H9 (cell line): ENCODE measurements at regions not wholly inside any gene's neighbourhood (a gene's known extent, or its start where the extent isn't known, plus 50 kb on each side); places are given as distances from the start of the nearest gene placed in this dataset.

ENCODE experiments used
- DNase-seq: peaks from one replicate; pipeline ENCODE4 v3.0.0-alpha.2; 2017
- H2AFZ ChIP-seq: one replicate; pipeline ENCODE4 v1.6.1; 2013; ENCODE audit warnings: mild to moderate bottlenecking, low read length, control low read depth, moderate library complexity
- H2AK5ac ChIP-seq: 2 replicates; pipeline ENCODE4 v1.6.1; 2013; ENCODE audit warnings: low read length, control low read depth, mixed read lengths; ENCODE audit not compliant: insufficient read length
- H2BK120ac ChIP-seq: one replicate; pipeline ENCODE4 v1.6.1; 2013; ENCODE audit warnings: low read depth, mild to moderate bottlenecking, low read length, control low read depth, inconsistent platforms; ENCODE audit not compliant: poor library complexity, severe bottlenecking
- H2BK12ac ChIP-seq: 2 replicates; pipeline ENCODE4 v1.6.1; 2013; ENCODE audit warnings: low read length, control low read depth, mixed read lengths, low read depth; ENCODE audit not compliant: insufficient read length
- H2BK15ac ChIP-seq: 2 replicates; pipeline ENCODE4 v1.6.1; 2013; ENCODE audit warnings: low read depth, low read length, control low read depth
- H2BK20ac ChIP-seq: one replicate; pipeline ENCODE4 v1.6.1; 2013; ENCODE audit warnings: low read depth, mild to moderate bottlenecking, low read length, control low read depth, inconsistent platforms; ENCODE audit not compliant: poor library complexity, severe bottlenecking
- H2BK5ac ChIP-seq: 2 replicates; pipeline ENCODE4 v1.6.1; 2013; ENCODE audit warnings: low read length, control low read depth, mixed read lengths; ENCODE audit not compliant: insufficient read length
- H3K14ac ChIP-seq: 2 replicates; pipeline ENCODE4 v1.6.1; 2013; ENCODE audit warnings: low read length, control low read depth; ENCODE audit not compliant: insufficient read depth
- H3K18ac ChIP-seq: 2 replicates; pipeline ENCODE4 v1.6.1; 2013; ENCODE audit warnings: low read depth, mild to moderate bottlenecking, mixed read lengths, low read length, control low read depth; ENCODE audit not compliant: insufficient read length
- H3K23ac ChIP-seq: 2 replicates; pipeline ENCODE4 v1.6.1; 2013; ENCODE audit warnings: low read length, control low read depth, mixed read lengths, low read depth; ENCODE audit not compliant: insufficient read length
- H3K23me2 ChIP-seq: 2 replicates; pipeline ENCODE4 v1.6.1; 2013; ENCODE audit warnings: low read depth, mild to moderate bottlenecking, mixed read lengths, low read length, control low read depth; ENCODE audit not compliant: insufficient read length, poor library complexity, severe bottlenecking
- H3K27ac ChIP-seq: 2 replicates; pipeline ENCODE4 v1.5.1; 2013; ENCODE audit warnings: low read length, control low read depth, mixed read lengths, low read depth; ENCODE audit not compliant: insufficient read length
- H3K27me3 ChIP-seq: 2 replicates; pipeline ENCODE4 v1.6.1; 2013; ENCODE audit warnings: low read length, control low read depth, inconsistent platforms; ENCODE audit not compliant: insufficient read depth
- H3K4ac ChIP-seq: 2 replicates; pipeline ENCODE4 v1.6.1; 2013; ENCODE audit warnings: low read depth, mild to moderate bottlenecking, control low read depth, inconsistent platforms, low read length, moderate library complexity
- H3K4me1 ChIP-seq: 2 replicates; pipeline ENCODE4 v1.6.1; 2013; ENCODE audit warnings: low read length, control low read depth, inconsistent platforms; ENCODE audit not compliant: insufficient read depth
- H3K4me2 ChIP-seq: 2 replicates; pipeline ENCODE4 v1.6.1; 2013; ENCODE audit warnings: low read length, control low read depth, mixed read lengths; ENCODE audit not compliant: insufficient read length, insufficient read depth
- H3K56ac ChIP-seq: 2 replicates; pipeline ENCODE4 v1.6.1; 2013; ENCODE audit warnings: low read depth, mild to moderate bottlenecking, mixed read lengths, low read length, control low read depth; ENCODE audit not compliant: insufficient read length
- H3K79me1 ChIP-seq: 2 replicates; pipeline ENCODE4 v1.6.1; 2013; ENCODE audit warnings: low read depth, mild to moderate bottlenecking, moderate library complexity, low read length, control low read depth, inconsistent platforms; ENCODE audit not compliant: insufficient read depth, poor library complexity, severe bottlenecking
- H3K79me2 ChIP-seq: 2 replicates; pipeline ENCODE4 v1.6.1; 2013; ENCODE audit warnings: low read length, control low read depth, inconsistent platforms; ENCODE audit not compliant: insufficient read depth
- H3K9ac ChIP-seq: 2 replicates; pipeline ENCODE4 v1.6.1; 2013; ENCODE audit warnings: low read length, control low read depth, mixed read lengths; ENCODE audit not compliant: insufficient read length; ENCODE audit errors: extremely low read depth
- H3K9me3 ChIP-seq: one replicate; pipeline ENCODE4 v1.6.1; 2013; ENCODE audit warnings: low read depth, low read length, inconsistent platforms; ENCODE audit not compliant: control insufficient read depth
- H3T11ph ChIP-seq: one replicate; pipeline ENCODE4 v1.6.1; 2013; ENCODE audit warnings: mild to moderate bottlenecking, low read length, control low read depth, inconsistent platforms
- H4K20me1 ChIP-seq: one replicate; pipeline ENCODE4 v1.6.1; 2013; ENCODE audit not compliant: control insufficient read depth, insufficient read length, insufficient read depth
- H4K5ac ChIP-seq: 2 replicates; pipeline ENCODE4 v1.6.1; 2013; ENCODE audit warnings: low read depth, mild to moderate bottlenecking, mixed read lengths, low read length, control low read depth; ENCODE audit not compliant: insufficient read length
- H4K8ac ChIP-seq: replicated peaks from 2 replicates; pipeline ENCODE4 v1.6.1; 2013; ENCODE audit warnings: low read length, control low read depth, mixed read lengths, low read depth; ENCODE audit not compliant: insufficient read length
- H4K91ac ChIP-seq: 2 replicates; pipeline ENCODE4 v1.6.1; 2013; ENCODE audit warnings: low read depth, mild to moderate bottlenecking, moderate library complexity, mixed read lengths, low read length, control low read depth; ENCODE audit not compliant: insufficient read length
- H3K27ac Mint-ChIP-seq, 3 experiments: 2 replicates in 2 of 3; 3 replicates in 1 of 3; pipeline ENCODE4 v1.8.0; 2020 to 2021; ENCODE audit warnings: mixed read lengths in 3 of 3, mild to moderate bottlenecking in 1 of 3, moderate library complexity in 1 of 3
- H3K27me3 Mint-ChIP-seq: 2 replicates; pipeline ENCODE4 v1.8.0; 2021; ENCODE audit warnings: low read depth, mild to moderate bottlenecking, moderate library complexity, mixed read lengths
- H3K36me3 Mint-ChIP-seq, 3 experiments: 2 replicates in 2 of 3; 3 replicates in 1 of 3; pipeline ENCODE4 v1.8.0; 2020 to 2021; ENCODE audit warnings: low read depth in 3 of 3, mixed read lengths in 3 of 3; ENCODE audit not compliant: insufficient read depth in 1 of 3
- H3K4me1 Mint-ChIP-seq, 2 experiments: 2 replicates each; pipeline ENCODE4 v1.8.0; 2020; ENCODE audit warnings: mixed read lengths in 2 of 2
- H3K4me3 Mint-ChIP-seq, 2 experiments: 2 replicates in 1 of 2; 3 replicates in 1 of 2; pipeline ENCODE4 v1.8.0; 2020 to 2021; ENCODE audit warnings: mild to moderate bottlenecking in 2 of 2, mixed read lengths in 2 of 2, moderate library complexity in 1 of 2
- H3K9me3 Mint-ChIP-seq, 2 experiments: 2 replicates in 1 of 2; 3 replicates in 1 of 2; pipeline ENCODE4 v1.8.0; 2020; ENCODE audit warnings: mild to moderate bottlenecking in 2 of 2, mixed read lengths in 2 of 2, moderate library complexity in 1 of 2
- CTCF ChIP-seq: fragments of 200-600 bp; sonication (generic); conservative IDR thresholded peaks from 3 replicates; pipeline ENCODE4 v1.8.0; 2021; ENCODE audit warnings: antibody characterized with exemption, mild to moderate bottlenecking

- H2BK15ac ChIP-seq: no peak overlapping the region
- H3K18ac ChIP-seq: no peak overlapping the region
- H3K4ac ChIP-seq: no peak overlapping the region
- H3K9ac ChIP-seq: no peak overlapping the region
- H2BK120ac ChIP-seq: no peak overlapping the region
- no peak for DNase-seq
- no peak overlapping the region for H2BK5ac ChIP-seq
- no peak overlapping the region for H2AK5ac ChIP-seq
- H3K27me3 ChIP-seq: no peaks in the 10 kb centered on the region
- H3K4me2 ChIP-seq: no peak overlapping the region
- H4K91ac ChIP-seq: no peak overlapping the region
- Mint-ChIP-seq H3K4me3 (no peak overlapping the region), H3K4me1 (peaks cover 0 to 5% of the 10 kb centered on the region in 2 experiments; a peak in 2 of 4 replicates), H3K9me3 (no peaks in the 10 kb centered on the region), H3K27ac (no peak overlapping the region), H3K27me3 (no peaks in the 10 kb centered on the region), H3K36me3 (no peaks in the 10 kb centered on the region)
- H3K56ac ChIP-seq: no peak overlapping the region
- no peaks in the 10 kb centered on the region for H4K20me1 ChIP-seq
- no peaks in the 10 kb centered on the region for H3K79me1 ChIP-seq
- H3K14ac ChIP-seq: no peak overlapping the region
- H3T11ph ChIP-seq: no peak overlapping the region
- no peak overlapping the region for H2AFZ ChIP-seq
- H3K79me2 ChIP-seq: peaks cover 2% of the 10 kb centered on the region; the same call in 1 of the 2 replicates
- no peak overlapping the region for H2BK12ac ChIP-seq
- no peak for TF ChIP-seq CTCF
- no peak overlapping the region for H4K5ac ChIP-seq
- H3K4me1 ChIP-seq: peaks cover 2% of the 10 kb centered on the region; the same call in 1 of the 2 replicates
- no peaks in the 10 kb centered on the region for H3K9me3 ChIP-seq
- no peak overlapping the region for H3K27ac ChIP-seq
- H4K8ac ChIP-seq: no peak overlapping the region
- H2BK20ac ChIP-seq: no peak overlapping the region
- H3K23me2 ChIP-seq: no peaks in the 10 kb centered on the region
- H3K23ac ChIP-seq: no peak overlapping the region
These were observed 121.0 kb upstream of the NOL4 start for GRCh38 chr18:34345738-34346137.
